ENCODE measurements at regions not wholly inside any gene's neighbourhood (a gene's known extent, or its start where the extent isn't known, plus 50 kb on each side); places are given as distances from the start of the nearest gene placed in this dataset.
"Not testable (repeated sequence)": the region's sequence is repeated elsewhere in the genome, so short reads cannot be mapped to it uniquely, and the experiment has no call there.

DNA sequence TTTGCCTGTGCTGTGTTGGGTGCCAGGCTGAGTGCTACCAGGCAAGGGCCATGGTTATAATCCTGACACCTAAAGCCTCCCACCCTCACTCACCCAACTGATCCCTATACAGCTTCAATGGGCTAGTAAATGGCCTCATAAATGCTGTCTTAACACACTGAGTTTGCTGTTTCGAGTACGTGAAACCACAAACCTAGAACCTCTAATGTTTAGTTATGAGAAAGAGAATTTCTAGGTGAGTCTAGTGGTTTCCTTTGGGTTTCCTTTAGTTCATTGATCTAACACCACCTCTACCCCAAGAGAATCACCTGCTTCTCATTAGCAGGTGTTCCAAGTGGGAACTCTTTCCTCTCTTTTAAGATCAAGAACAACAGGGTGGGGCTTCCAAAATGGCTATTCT lies 172.0 kb downstream of the MC4R start:
- DNase-seq, result no peak

DNA sequence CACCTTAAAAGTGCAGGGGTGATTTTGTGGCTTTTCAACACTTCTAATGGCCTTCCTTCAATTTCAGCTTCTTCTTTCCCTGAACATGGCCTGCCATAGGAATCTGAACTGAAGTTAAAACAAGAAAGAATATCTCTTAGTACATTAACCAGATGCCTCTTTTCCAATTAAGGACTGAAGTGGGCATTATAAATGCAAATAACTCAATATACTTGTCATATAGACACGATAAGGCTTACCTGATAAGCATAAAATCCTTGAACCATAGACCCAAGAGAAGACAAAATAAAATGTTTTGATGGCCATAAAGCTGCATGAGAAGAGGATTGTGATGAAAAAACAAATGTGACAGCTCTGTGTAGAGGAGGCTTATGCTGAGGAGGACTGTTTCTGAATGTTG lies 173.1 kb downstream of the MC4R start:
- no peak for DNase-seq

DNA sequence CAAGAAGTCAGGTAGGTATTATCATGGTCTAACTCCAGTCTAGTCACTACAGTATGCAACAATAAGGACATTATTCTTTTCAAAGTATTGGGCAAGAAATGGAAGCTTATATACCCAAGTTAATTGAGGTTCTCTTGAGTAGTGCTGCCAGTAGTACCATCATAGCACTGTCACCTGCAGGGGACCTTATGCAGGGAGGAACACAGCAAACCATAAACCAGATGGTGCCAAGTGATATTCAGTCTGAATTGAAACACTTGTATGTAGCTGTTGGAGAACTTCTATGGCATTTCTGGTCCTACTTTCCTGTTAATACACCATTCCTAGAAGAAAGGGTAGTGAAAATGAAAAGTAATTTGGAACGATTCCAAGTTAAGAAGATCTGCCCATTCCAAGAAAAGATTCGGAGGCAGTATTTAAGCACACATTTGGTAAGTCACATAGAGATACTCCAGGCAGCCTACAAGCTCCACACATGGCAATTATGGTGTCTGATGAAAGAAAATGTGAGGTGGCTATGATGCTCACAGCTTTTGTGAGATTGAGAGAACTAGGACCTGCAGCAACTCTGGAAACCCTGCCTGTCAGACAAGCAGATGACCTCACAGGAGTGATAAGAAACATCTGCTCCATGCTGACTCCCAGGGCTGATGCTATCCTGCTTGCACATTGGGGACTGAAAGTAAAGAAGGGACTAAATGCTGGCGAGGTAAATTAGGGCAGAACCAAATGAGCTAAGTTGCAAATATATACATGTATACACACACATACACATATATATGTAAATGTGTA lies 174.7 kb downstream of the MC4R start:
- DNase-seq, result no peak

DNA sequence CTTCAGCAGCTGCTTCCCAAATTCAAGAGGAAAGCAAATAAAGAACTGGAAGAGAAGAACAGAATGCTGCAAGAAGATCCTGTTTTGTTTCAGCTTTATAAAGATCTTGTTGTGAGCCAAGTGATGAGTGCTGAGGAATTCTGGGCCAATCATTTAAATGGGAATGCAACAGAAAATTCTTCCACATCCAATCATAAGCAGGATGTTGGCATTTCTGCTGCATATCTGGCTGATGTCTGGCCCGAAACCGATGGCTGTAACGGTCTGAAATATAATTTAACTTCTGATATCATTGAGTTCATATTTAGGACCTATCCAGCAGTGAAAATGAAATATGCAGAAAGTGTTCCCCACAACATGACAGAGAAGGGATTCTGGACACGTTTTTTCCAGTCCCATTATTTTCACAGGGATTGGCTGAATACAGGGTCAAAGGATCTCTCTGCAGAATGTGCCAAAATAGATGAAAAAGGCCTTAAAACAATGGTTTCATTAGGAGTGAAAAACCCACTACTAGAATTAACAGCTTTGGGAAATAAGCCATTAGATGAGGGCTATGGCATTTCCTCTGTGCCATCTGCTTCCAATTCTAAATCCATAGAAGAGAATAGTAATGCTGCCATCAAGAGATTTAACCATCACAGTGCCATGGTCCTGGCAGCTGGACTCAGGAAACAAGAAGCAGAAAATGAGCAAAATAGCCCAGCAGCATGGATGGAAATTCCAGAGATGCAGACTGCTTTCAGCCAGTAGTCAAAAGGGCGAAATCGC lies 175.6 kb downstream of the MC4R start:
- DNase-seq, result no peak

DNA sequence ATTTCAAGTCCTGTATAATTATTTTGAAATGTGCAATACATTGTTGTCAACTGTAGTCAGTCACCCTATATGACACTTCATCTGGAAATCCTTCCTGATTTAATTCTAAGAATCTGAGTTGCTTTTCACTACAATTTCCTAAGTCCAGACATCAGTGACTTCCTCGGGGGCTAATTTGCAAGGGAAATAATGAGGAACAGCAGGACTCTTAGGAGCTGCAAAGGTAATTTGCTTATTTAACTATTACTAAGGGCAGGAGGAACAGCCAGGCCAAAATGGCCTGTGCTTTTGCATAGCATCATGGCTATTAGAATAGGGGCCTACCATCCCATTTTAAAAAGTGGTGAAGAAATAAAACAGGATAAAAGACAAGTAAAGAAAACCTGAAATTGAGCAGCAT lies 178.8 kb downstream of the MC4R start:
- DNase-seq, result no peak

GRCh38 chr18:60191926-60192325 lies 180.6 kb downstream of the MC4R start:
- DNase-seq, result no peak

- no peak for DNase-seq
Measured at GRCh38 chr18:60189856-60190255, 182.7 kb downstream of the MC4R start.

DNA sequence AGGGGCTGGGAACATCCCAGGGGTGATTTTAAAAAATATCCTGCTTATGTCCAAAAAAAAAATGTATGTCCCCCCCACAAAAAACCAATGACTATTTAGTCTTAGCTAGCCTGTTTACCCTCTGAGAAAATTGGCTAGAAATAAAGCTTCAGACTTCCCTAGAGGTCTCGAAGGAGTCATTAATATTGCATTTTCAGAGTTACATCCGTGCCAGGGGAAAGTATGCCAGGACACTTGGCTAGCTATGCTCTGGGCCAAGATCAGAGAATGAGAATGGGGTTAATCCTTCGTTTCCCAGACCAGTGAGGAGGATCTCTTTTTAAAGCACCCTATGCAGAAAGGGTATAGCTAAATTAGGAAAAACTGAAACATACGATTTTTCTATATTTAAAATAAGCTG lies 183.6 kb downstream of the MC4R start:
- DNase-seq, result no peak

DNA sequence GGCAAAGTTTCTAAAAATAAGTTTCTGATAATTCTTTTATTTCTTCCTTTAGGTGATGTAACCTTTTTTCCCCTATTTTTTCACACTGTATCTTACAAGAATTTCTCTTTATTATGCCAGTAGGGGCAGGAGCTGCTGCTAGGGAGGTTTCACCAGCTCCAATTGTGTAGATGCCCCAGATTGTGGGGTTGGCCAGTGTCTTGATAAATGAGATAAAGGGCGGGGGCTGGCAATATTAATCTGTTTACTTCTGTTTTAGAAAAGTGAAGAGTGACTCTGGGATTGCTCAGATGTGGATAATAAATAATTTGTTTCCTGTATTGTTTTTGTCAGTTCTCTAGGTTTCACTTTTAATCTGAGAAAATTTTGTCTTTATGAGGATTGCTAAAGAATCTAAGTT lies 190.4 kb downstream of the MC4R start:
- DNase-seq, result no peak

DNA sequence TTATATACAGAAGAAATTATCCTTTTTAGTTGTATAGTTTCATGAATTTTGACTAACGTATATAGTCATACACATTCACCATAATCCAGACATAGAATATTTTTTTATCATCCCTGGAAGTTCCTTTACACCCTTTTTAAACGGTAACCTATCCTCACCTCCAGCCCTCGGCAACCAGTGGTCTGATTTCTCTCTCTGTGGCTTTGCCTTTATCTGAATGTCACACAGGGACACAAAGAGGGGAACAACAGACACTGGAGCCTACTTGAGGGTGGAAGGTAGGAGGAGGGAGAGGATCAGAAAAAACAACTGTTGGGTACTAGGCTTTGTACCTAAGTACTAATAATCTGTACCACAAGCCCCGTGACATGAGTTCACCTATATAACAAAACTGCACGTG lies 191.9 kb downstream of the MC4R start:
- DNase-seq, result no peak

DNA sequence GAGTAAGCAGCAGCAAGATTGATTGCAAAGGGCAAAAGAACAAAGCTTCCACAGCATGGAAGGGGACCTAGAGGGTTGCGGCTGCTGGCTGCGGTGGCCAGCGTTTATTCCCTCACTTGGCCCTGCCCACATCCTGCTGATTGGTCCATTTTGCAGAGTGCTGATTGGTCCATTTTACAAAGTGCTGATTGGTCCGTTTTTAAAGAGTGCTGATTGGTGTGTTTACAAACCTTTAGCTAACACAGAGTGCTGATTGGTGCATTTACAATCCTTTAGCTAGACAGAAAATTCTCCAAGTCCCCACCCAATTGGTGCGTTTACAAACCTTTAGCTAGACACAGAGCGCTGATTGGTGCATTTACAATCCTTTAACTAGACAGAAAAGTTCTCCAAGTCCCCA lies 194.4 kb downstream of the MC4R start:
- DNase-seq, result not testable (repeated sequence)

DNA sequence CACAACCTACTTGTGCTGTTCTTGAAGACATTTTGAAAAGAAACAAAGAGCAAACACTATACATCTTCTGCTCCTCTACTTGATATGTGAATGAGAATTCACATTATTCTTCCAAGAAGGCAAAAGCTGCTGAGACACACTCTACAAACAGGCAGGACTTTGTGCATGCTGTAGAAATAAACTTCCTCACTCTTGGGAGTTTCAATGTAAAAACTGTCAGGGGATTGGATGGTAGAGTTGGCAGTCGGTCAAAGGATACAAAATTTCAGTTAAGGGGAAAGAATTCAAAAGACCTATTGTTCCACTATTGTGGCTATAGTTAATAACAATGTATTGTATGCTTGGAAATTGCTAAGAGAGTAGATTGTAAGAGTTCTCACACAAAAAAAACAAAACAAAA lies 196.3 kb downstream of the MC4R start:
- no peak for DNase-seq

DNA sequence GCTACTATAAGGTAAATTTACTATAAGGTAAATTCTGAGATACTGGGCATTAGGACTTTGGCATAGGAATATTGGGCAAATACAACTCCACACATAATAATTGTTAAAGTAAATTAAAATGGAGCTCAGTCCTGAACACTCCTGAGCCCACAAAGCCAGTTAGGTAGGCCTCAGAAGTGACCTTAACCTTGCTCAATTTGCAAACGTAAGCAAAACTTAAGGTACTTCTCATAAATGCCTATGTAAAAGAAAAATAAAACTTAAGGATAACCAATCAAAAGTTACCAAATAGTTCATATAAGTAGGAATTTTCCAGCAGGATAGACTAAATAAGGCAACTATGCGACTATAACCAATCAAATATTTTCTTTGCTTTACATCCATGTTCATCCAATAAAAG lies 197.7 kb downstream of the MC4R start:
- DNase-seq, result no peak

GRCh38 chr18:60172030-60172429 lies 200.5 kb downstream of the MC4R start:
- DNase-seq, result no peak

DNA sequence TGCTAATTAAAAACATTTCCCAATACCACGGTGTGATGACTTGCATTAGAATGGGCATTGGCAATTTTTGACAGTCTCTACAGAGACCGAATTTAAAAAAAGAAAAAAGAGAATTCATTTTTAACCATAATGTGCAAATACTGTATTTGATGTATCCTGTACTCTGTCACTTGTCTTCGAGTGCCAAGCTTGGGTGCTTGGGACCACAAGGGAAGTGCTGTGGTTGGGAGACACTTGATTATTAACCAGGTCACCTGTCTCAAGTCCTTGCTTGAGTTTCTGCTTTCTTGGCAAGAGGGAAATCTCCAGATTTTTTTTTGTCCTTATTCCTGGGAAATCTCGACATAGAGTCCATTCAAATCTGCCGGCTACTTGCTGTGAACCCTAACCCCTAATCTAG lies 209.0 kb downstream of the MC4R start:
- no peak for DNase-seq

GRCh38 chr18:60162388-60162787 lies 210.2 kb downstream of the MC4R start:
- DNase-seq, result no peak

GRCh38 chr18:60157810-60158209 lies 214.8 kb downstream of the MC4R start:
- no peak for DNase-seq

DNA sequence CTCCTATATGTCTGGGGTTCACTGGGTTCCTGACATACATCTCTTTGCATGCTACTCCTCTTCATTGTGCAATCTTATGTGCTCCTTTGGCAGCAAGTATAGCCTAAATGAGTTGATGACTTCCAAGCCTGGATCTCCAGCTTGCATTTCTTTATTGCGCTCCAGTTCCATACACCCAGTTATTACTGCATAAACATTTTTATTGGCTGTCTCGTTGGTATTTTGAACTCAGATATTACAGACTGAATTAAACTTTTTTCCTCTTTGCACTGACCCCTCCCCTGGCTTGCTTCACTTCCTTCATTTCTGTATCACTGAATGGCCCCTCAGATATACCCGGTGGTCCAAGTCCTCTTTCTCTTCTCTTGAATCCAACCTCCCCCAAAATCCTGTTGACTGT lies 219.2 kb downstream of the MC4R start:
- no peak for DNase-seq

DNA sequence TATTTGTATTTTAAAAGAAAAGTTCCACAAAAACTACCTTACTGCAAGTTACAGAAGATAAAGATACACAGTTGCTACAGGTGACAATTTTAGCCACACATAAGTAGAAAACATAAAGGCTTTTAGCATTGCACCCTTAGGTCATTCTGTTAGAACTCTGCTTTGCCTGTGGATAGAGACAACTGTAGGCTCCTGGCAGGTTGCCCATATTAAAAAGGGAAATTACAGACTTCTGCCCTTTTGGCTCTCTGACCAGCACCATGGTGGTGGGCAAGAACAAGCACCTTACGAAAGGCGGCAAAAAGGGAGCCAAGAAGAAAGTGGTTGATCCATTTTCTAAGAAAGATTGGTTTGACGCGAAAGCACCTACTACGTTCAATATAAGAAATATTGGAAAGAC lies 223.3 kb downstream of the MC4R start:
- no peak for DNase-seq

DNA sequence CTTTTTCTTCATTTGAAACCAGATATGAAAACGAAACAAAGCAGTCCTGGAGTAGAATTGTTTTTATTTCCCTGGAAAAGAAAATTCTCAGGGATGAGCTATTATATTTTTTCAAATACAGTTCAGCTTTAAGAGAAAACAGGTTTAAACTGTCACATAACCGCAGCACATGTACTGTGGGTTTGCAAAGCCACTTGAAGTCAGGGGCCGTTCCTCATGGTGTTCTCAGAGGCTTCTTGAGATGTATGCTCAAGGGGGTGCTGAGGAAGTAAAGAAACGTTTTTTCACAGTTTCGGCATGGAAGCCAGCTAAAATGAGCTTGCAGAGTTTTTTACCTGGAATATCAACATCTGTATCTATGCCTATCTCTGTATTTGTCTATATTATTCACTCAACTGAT lies 225.3 kb downstream of the MC4R start:
- no peak for DNase-seq

- no peak for DNase-seq
Measured at GRCh38 chr18:60146220-60146960, 226.2 kb downstream of the MC4R start.

GRCh38 chr18:60145776-60146175 lies 226.8 kb downstream of the MC4R start:
- DNase-seq, result no peak

GRCh38 chr18:60134806-60135205 lies 235.0 kb downstream of the PMAIP1 start:
- DNase-seq, result no peak

DNA sequence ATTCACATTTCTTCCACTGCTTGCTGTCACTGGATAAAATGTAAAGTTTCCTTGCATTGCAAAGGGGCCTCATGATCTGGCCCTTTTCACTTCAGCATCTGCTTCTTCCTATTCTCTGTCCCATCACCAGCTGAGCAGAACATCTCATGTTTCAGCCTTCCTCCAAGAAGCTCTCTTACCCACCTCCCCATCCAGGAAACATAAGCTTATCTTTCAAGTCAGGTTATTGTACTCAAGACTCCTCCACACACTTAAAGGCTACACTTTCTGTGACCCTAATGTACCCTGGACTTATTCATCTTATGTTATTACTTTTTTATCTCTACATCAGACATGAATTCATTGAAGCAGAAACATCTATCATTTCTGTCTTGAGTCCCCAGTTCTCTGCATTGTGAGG lies 230.5 kb downstream of the PMAIP1 start:
- DNase-seq, result no peak

Data from effector CD4-positive, alpha-beta T cell (primary cell).